ENCODE measurements at regions not wholly inside any gene's neighbourhood (a gene's known extent, or its start where the extent isn't known, plus 50 kb on each side); places are given as distances from the start of the nearest gene placed in this dataset.

- Histone ChIP-seq H3K4me3 (no peak overlapping the region), H3K36me3 (no peaks in the 10 kb centered on the region), H3K27ac (no peak overlapping the region), H3K9me3 (no peaks in the 10 kb centered on the region), H3K4me1 (no peaks in the 10 kb centered on the region), H3K27me3 (no peaks in the 10 kb centered on the region)
- TF ChIP-seq CTCF (IDR thresholded peaks at IDR 0.05) (no peak), POLR2A (IDR thresholded peaks at IDR 0.05) (no peak)
- peak in 2 of 3 donors; percentile 20 to 36 for DNase-seq
Measured at GRCh38 chr11:116694815-116695590, 77.8 kb downstream of the BUD13 start.

GRCh38 chr11:116694349-116694725 is 78.5 kb downstream of the BUD13 start:
- Histone ChIP-seq H3K4me1 (no peaks in the 10 kb centered on the region), H3K27ac (no peak overlapping the region)
- peak in 1 of 3 donors; percentile 23 for DNase-seq

GRCh38 chr11:116693593-116694348 is 79.0 kb downstream of the BUD13 start:
- no peaks in the 10 kb centered on the region for H3K9me3 ChIP-seq
- H3K4me1 ChIP-seq = no peaks in the 10 kb centered on the region
- no peaks in the 10 kb centered on the region for H3K27me3 ChIP-seq
- peak in 2 of 3 donors; percentile 77 to 84 for DNase-seq
- no peak overlapping the region for H3K4me3 ChIP-seq
- no peak for TF ChIP-seq POLR2A (IDR thresholded peaks at IDR 0.05)
- no peak for TF ChIP-seq CTCF (IDR thresholded peaks at IDR 0.05)
- H3K27ac ChIP-seq = no peak overlapping the region
- H3K36me3 ChIP-seq = no peaks in the 10 kb centered on the region

More at GRCh38 chr11:116694349-116694725, 78.5 kb downstream of the BUD13 start:
- TF ChIP-seq POLR2A (IDR thresholded peaks at IDR 0.05) (no peak), CTCF (IDR thresholded peaks at IDR 0.05) (no peak)
- Histone ChIP-seq H3K4me3 (no peak overlapping the region), H3K27me3 (no peaks in the 10 kb centered on the region), H3K36me3 (no peaks in the 10 kb centered on the region), H3K9me3 (no peaks in the 10 kb centered on the region)

GRCh38 chr11:116693102-116693570 is 79.7 kb downstream of the BUD13 start:
- H3K4me1 ChIP-seq = no peaks in the 10 kb centered on the region
- no peaks in the 10 kb centered on the region for H3K27me3 ChIP-seq
- H3K36me3 ChIP-seq = no peaks in the 10 kb centered on the region
- H3K4me3 ChIP-seq = no peak overlapping the region
- no peak overlapping the region for H3K27ac ChIP-seq
- H3K9me3 ChIP-seq = no peaks in the 10 kb centered on the region
- TF ChIP-seq CTCF (IDR thresholded peaks at IDR 0.05) (no peak), POLR2A (IDR thresholded peaks at IDR 0.05) (no peak)
- DNase-seq = no peak

- H3K4me3 ChIP-seq = no peak overlapping the region
- H3K36me3 ChIP-seq = no peaks in the 10 kb centered on the region
- H3K4me1 ChIP-seq = no peaks in the 10 kb centered on the region
- H3K27ac ChIP-seq = no peak overlapping the region
- H3K27me3 ChIP-seq = no peaks in the 10 kb centered on the region
- TF ChIP-seq CTCF (IDR thresholded peaks at IDR 0.05) = no peak
- H3K9me3 ChIP-seq = no peaks in the 10 kb centered on the region
- peak in 1 of 3 donors; percentile 47 for DNase-seq
Measured at GRCh38 chr11:116692318-116693101, 80.3 kb downstream of the BUD13 start.
